H1 (cell line): ENCODE measurements at regions not wholly inside any gene's neighbourhood (a gene's known extent, or its start where the extent isn't known, plus 50 kb on each side); places are given as distances from the start of the nearest gene placed in this dataset.

ENCODE experiments used
- CBX5 ChIP-seq: fragments of 300-800, 300-1000 bp; sonication (generic); IDR thresholded peaks from 2 replicates; pipeline ENCODE4 v1.7.1; 2016; ENCODE audit warnings: antibody characterized with exemption, low read length, low read depth
- CEBPB ChIP-seq: IDR thresholded peaks from 2 replicates; pipeline ENCODE4 v1.6.1; 2012; ENCODE audit warnings: low read depth, low read length
- CHD2 ChIP-seq: IDR thresholded peaks from 2 replicates; pipeline ENCODE4 v1.6.1; 2012; ENCODE audit warnings: low read length, improper control_type of control experiment
- CREB1 ChIP-seq: IDR thresholded peaks from 2 replicates; pipeline ENCODE4 v1.6.1; 2012; ENCODE audit warnings: inconsistent platforms
- EZH2 ChIP-seq: fragments of 200-600 bp; sonication (generic); IDR thresholded peaks from 2 replicates; pipeline ENCODE4 v1.7.1; 2012; ENCODE audit warnings: low read depth, mild to moderate bottlenecking, moderate library complexity, low read length, inconsistent platforms; ENCODE audit not compliant: severe bottlenecking
- MAFK ChIP-seq: IDR thresholded peaks from 2 replicates; pipeline ENCODE4 v1.6.1; 2012; ENCODE audit warnings: low read depth, mild to moderate bottlenecking, improper control_type of control experiment, low read length
- POLR2A ChIP-seq, 2 experiments: IDR thresholded peaks; 1 replicate in 1 of 2; 2 replicates in 1 of 2; pipeline ENCODE4 v1.6.1; 2011; ENCODE audit warnings: low read depth in 2 of 2, low read length in 2 of 2, mild to moderate bottlenecking in 2 of 2; ENCODE audit errors: control extremely low read depth in 1 of 2
- POLR2AphosphoS5 ChIP-seq: IDR thresholded peaks from 2 replicates; pipeline ENCODE4 v1.6.1; 2011; ENCODE audit warnings: low read depth, low read length
- SP2 ChIP-seq: IDR thresholded peaks from 2 replicates; pipeline ENCODE4 v1.6.1; 2012; ENCODE audit warnings: mild to moderate bottlenecking, low read length, inconsistent platforms
- TF ChIP-seq, protein P1 (sequence below), 3 experiments: IDR thresholded peaks; 1 replicate in 2 of 3; 2 replicates in 1 of 3; pipeline versions ENCODE4 v1.5.1 to v1.6.1; 2011; ENCODE audit warnings: low read length in 3 of 3, mild to moderate bottlenecking in 3 of 3, inconsistent platforms in 2 of 3, low read depth in 1 of 3, moderate library complexity in 1 of 3; ENCODE audit not compliant: insufficient read depth in 1 of 3; ENCODE audit errors: control extremely low read depth in 1 of 3
- TF ChIP-seq, protein P2 (sequence below): IDR thresholded peaks from 2 replicates; pipeline ENCODE4 v1.6.1; 2012; ENCODE audit warnings: low read length, inconsistent platforms

DNA sequence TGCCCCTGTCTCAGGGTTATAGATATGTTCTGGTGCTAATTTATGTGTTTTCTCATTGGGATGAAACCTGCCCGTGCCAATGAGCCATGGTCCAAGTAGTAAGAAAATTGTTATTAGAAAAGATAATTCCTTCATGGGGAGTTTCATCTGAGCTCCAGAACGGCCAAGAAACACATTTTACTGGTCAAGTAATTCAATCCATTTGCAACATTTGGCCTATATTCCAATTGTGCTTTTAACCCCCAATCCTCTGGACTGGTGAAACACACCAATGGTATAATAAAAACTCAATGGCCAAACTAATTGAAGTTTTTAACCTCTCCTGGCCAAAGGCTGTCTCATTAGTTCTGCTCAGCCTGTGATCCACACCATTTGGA, 53.7 kb upstream of the XCR1 start:
- TF ChIP-seq CBX5 (no peak), POLR2AphosphoS5 (no peak), POLR2A (IDR thresholded peaks at IDR 0.05; ENCODE audit: control extremely low read depth in 1 of 2, low read depth in 2 of 2, low read length in 2 of 2) (no peak), MAFK (no peak), EZH2 (no peak), CHD2 (no peak), SP2 (no peak), CREB1 (no peak), CEBPB (no peak)
- TF ChIP-seq, protein P1, sequence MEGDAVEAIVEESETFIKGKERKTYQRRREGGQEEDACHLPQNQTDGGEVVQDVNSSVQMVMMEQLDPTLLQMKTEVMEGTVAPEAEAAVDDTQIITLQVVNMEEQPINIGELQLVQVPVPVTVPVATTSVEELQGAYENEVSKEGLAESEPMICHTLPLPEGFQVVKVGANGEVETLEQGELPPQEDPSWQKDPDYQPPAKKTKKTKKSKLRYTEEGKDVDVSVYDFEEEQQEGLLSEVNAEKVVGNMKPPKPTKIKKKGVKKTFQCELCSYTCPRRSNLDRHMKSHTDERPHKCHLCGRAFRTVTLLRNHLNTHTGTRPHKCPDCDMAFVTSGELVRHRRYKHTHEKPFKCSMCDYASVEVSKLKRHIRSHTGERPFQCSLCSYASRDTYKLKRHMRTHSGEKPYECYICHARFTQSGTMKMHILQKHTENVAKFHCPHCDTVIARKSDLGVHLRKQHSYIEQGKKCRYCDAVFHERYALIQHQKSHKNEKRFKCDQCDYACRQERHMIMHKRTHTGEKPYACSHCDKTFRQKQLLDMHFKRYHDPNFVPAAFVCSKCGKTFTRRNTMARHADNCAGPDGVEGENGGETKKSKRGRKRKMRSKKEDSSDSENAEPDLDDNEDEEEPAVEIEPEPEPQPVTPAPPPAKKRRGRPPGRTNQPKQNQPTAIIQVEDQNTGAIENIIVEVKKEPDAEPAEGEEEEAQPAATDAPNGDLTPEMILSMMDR (IDR thresholded peaks at IDR 0.05; ENCODE audit: control extremely low read depth in 1 of 3, insufficient read depth in 1 of 3, low read depth in 1 of 3, low read length in 3 of 3), result no peak
- TF ChIP-seq, protein P2, sequence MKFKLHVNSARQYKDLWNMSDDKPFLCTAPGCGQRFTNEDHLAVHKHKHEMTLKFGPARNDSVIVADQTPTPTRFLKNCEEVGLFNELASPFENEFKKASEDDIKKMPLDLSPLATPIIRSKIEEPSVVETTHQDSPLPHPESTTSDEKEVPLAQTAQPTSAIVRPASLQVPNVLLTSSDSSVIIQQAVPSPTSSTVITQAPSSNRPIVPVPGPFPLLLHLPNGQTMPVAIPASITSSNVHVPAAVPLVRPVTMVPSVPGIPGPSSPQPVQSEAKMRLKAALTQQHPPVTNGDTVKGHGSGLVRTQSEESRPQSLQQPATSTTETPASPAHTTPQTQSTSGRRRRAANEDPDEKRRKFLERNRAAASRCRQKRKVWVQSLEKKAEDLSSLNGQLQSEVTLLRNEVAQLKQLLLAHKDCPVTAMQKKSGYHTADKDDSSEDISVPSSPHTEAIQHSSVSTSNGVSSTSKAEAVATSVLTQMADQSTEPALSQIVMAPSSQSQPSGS, result no peak
